PC-9 (cell line): ENCODE measurements at regions not wholly inside any gene's neighbourhood (a gene's known extent, or its start where the extent isn't known, plus 50 kb on each side); places are given as distances from the start of the nearest gene placed in this dataset.

ENCODE experiments used
- BruUV-seq: library from RNA; stranded (reverse); fragments of 400-500 nt; replicated peaks from 2 replicates; lab custom pipeline; 2021; lab: Mats Ljungman, UMichigan
- CTCF ChIA-PET: fragments of 300-600 bp; sonication (Branson Sonifier 250); formaldehyde crosslinking; loops from one replicate; lab custom pipeline; 2022; ENCODE audit warnings: antibody characterized with exemption; lab: Charles Lee
- POLR2A ChIA-PET: fragments of 300-600 bp; sonication (Branson Sonifier 250); formaldehyde crosslinking; loops from one replicate; lab custom pipeline; 2022; ENCODE audit warnings: antibody characterized with exemption; ENCODE audit not compliant: unreplicated experiment; lab: Charles Lee
- DNase-seq, 2 experiments: peaks; one replicate each; pipeline versions ENCODE4 v3.0.0 to v3.0.0-alpha.2; 2015 to 2022; ENCODE audit warnings: mixed read lengths in 1 of 2
- H2AFZ ChIP-seq: fragments of 200-600 bp; sonication (generic); 2 replicates; pipeline ENCODE4 v1.8.1; 2017; ENCODE audit warnings: antibody characterized with exemption
- H3F3A ChIP-seq: fragments of 200-600 bp; sonication (generic); 2 replicates; pipeline ENCODE4 v1.8.1; 2017; ENCODE audit warnings: antibody characterized with exemption, mild to moderate bottlenecking, low read depth; ENCODE audit not compliant: insufficient read depth
- H3K27ac ChIP-seq: fragments of 200-600 bp; sonication (generic); 2 replicates; pipeline ENCODE4 v1.6.1; 2016; ENCODE audit warnings: mixed run types
- H3K27me3 ChIP-seq: fragments of 200-600 bp; sonication (generic); 2 replicates; pipeline ENCODE4 v1.6.1; 2016; ENCODE audit warnings: low read depth, mixed run types; ENCODE audit not compliant: insufficient read depth
- H3K36me3 ChIP-seq: fragments of 200-600 bp; sonication (generic); 2 replicates; pipeline ENCODE4 v1.6.1; 2016; ENCODE audit warnings: low read depth, mixed run types
- H3K4me1 ChIP-seq: fragments of 200-600 bp; sonication (generic); replicated peaks from 2 replicates; pipeline ENCODE4 v1.6.1; 2016; ENCODE audit warnings: mixed run types; ENCODE audit not compliant: insufficient read depth
- H3K4me2 ChIP-seq: fragments of 200-600 bp; sonication (generic); 2 replicates; pipeline ENCODE4 v1.6.1; 2017; ENCODE audit warnings: mixed run types
- H3K4me3 ChIP-seq: fragments of 200-600 bp; sonication (generic); 2 replicates; pipeline ENCODE4 v1.6.1; 2016; ENCODE audit warnings: mixed run types
- H3K79me2 ChIP-seq: fragments of 200-600 bp; sonication (generic); 2 replicates; pipeline ENCODE4 v1.6.1; 2017; ENCODE audit warnings: low read depth, mixed run types
- H3K9me2 ChIP-seq: fragments of 200-600 bp; sonication (generic); 2 replicates; pipeline ENCODE4 v1.8.1; 2017; ENCODE audit warnings: mild to moderate bottlenecking; ENCODE audit not compliant: insufficient read depth
- H3K9me3 ChIP-seq: fragments of 200-600 bp; sonication (generic); 2 replicates; pipeline ENCODE4 v1.8.1; 2016; ENCODE audit warnings: low read depth; ENCODE audit not compliant: insufficient read depth
- H4K20me1 ChIP-seq: fragments of 200-600 bp; sonication (generic); 2 replicates; pipeline ENCODE4 v1.8.1; 2017; ENCODE audit not compliant: insufficient read depth
- CTCF ChIP-seq: fragments of 200-600 bp; sonication (generic); conservative IDR thresholded peaks from 2 replicates; pipeline ENCODE4 v1.6.1; 2017; ENCODE audit warnings: mixed run types, antibody characterized with exemption, mild to moderate bottlenecking, moderate library complexity
- EZH2 ChIP-seq: fragments of 200-600 bp; sonication (generic); IDR thresholded peaks from 2 replicates; pipeline ENCODE4 v1.8.0; 2017; ENCODE audit warnings: antibody characterized with exemption, low read depth
- intact Hi-C: fragments of 100-400 bp; cut with micrococcal nuclease; formaldehyde crosslinking; loops from one replicate; pipeline ENCODE4 v1.10.0; 2022; ENCODE audit not compliant: unreplicated experiment

- Histone ChIP-seq H3K4me1 (no peaks in the 10 kb centered on the region), H3K4me3 (no peak overlapping the region), H3K36me3 (no peaks in the 10 kb centered on the region), H3K4me2 (no peak overlapping the region), H4K20me1 (no peaks in the 10 kb centered on the region), H3F3A (no peaks in the 10 kb centered on the region), H3K79me2 (no peaks in the 10 kb centered on the region), H2AFZ (no peak overlapping the region), H3K27me3 (no peaks in the 10 kb centered on the region), H3K9me3 (peaks cover 29% of the 10 kb centered on the region), H3K9me2 (no peaks in the 10 kb centered on the region; the same call in 1 of the 2 replicates), H3K27ac (no peak overlapping the region)
- CTCF ChIA-PET, result no interaction called here
- no peak for DNase-seq
- intact Hi-C loops, result no loop called here
- POLR2A ChIA-PET, result no interaction called here
- TF ChIP-seq EZH2, result no peak
- no TSS peak for BruUV-seq
Measured at GRCh38 chr7:41013117-41013516, 689.8 kb downstream of the INHBA start.

GRCh38 chr7:41012041-41012440 lies 690.8 kb downstream of the INHBA start:
- DNase-seq, result no peak
- peaks cover 10% of the 10 kb centered on the region for H3K4me1 ChIP-seq
- no peaks in the 10 kb centered on the region for H3K27me3 ChIP-seq
- ChIA-PET POLR2A (no interaction called here), CTCF (no interaction called here)
- no peak overlapping the region for H2AFZ ChIP-seq
- H3K27ac ChIP-seq, result no peak overlapping the region
- H3F3A ChIP-seq, result peaks cover 8% of the 10 kb centered on the region; the same call in 1 of the 2 replicates
- H3K4me2 ChIP-seq, result no peak overlapping the region
- no peak overlapping the region for H3K4me3 ChIP-seq
- peaks cover 30% of the 10 kb centered on the region for H3K9me3 ChIP-seq
- intact Hi-C loops, result no loop called here
- H3K79me2 ChIP-seq, result no peaks in the 10 kb centered on the region
- H4K20me1 ChIP-seq, result no peaks in the 10 kb centered on the region
- no TSS peak for BruUV-seq
- H3K36me3 ChIP-seq, result no peaks in the 10 kb centered on the region
- TF ChIP-seq CTCF (no peak), EZH2 (no peak)
- no peaks in the 10 kb centered on the region; the same call in 1 of the 2 replicates for H3K9me2 ChIP-seq

GRCh38 chr7:41010967-41011366 lies 691.9 kb downstream of the INHBA start:
- no peaks in the 10 kb centered on the region for H3K36me3 ChIP-seq
- no peaks in the 10 kb centered on the region for H4K20me1 ChIP-seq
- no peak for DNase-seq
- POLR2A ChIA-PET, result no interaction called here
- TF ChIP-seq EZH2, result no peak
- no peak for TF ChIP-seq CTCF
- H3K9me3 ChIP-seq, result peaks cover 30% of the 10 kb centered on the region
- H3K4me2 ChIP-seq, result no peak overlapping the region
- CTCF ChIA-PET, result interaction anchor here (0.6 kb wide), 1 partner anchor 272 kb away, joined by 3 read pairs; no protein-coding TSS in a partner anchor
- no peak overlapping the region for H3K4me3 ChIP-seq
- no TSS peak for BruUV-seq
- intact Hi-C loops, result no loop called here
- no peaks in the 10 kb centered on the region; the same call in 1 of the 2 replicates for H3K9me2 ChIP-seq
- H3K4me1 ChIP-seq, result peaks cover 21% of the 10 kb centered on the region
- no peaks in the 10 kb centered on the region for H3K27me3 ChIP-seq
- peaks cover 15% of the 10 kb centered on the region; the same call in 1 of the 2 replicates for H3F3A ChIP-seq
- H3K79me2 ChIP-seq, result no peaks in the 10 kb centered on the region
- H3K27ac ChIP-seq, result no peak overlapping the region
- H2AFZ ChIP-seq, result no peak overlapping the region

- H4K20me1 ChIP-seq, result no peaks in the 10 kb centered on the region
- H3K27me3 ChIP-seq, result no peaks in the 10 kb centered on the region
- peaks cover 30% of the 10 kb centered on the region for H3K9me3 ChIP-seq
- ChIA-PET POLR2A (no interaction called here), CTCF (interaction anchor here (0.6 kb wide), 1 partner anchor 271 kb away, joined by 3 read pairs; no protein-coding TSS in a partner anchor)
- no TSS peak for BruUV-seq
- no peak for DNase-seq
- TF ChIP-seq CTCF (no peak), EZH2 (no peak)
- no peak overlapping the region for H3K4me2 ChIP-seq
- no peak overlapping the region for H3K4me3 ChIP-seq
- H3F3A ChIP-seq, result peaks cover 20% of the 10 kb centered on the region; the same call in 1 of the 2 replicates
- no peaks in the 10 kb centered on the region; the same call in 1 of the 2 replicates for H3K9me2 ChIP-seq
- intact Hi-C loops, result no loop called here
- no peak overlapping the region for H2AFZ ChIP-seq
- H3K4me1 ChIP-seq, result peaks cover 27% of the 10 kb centered on the region
- H3K79me2 ChIP-seq, result no peaks in the 10 kb centered on the region
- no peaks in the 10 kb centered on the region for H3K36me3 ChIP-seq
- no peak overlapping the region for H3K27ac ChIP-seq
Measured at GRCh38 chr7:41010418-41010817, 692.5 kb downstream of the INHBA start.
